ENCODE measurements at regions not wholly inside any gene's neighbourhood (a gene's known extent, or its start where the extent isn't known, plus 50 kb on each side); places are given as distances from the start of the nearest gene placed in this dataset.

DNA sequence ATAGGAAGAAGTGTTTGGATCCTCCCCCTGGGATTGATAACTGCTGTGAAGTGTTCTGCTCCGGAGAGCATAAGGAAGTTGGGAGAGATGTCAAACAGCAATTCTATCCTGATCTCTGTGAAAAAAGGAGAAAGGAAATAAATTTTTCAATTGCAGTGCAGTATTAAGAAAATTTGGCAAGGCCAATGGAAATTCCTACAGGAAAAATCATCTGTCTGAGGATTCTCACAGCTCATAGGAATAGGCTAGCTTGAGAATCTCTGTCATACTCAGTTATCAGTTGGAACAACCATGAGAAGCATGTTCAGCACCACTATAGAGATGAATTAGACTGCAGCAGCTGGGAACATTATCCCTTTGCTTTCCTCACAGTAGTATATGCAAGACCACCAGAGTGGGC, 1238.9 kb upstream of the MIR17HG start:
- TF ChIP-seq EZH2phosphoT487 (IDR thresholded peaks at IDR 0.05; ENCODE audit: borderline replicate concordance, low read length) (no peak), EZH2 (IDR thresholded peaks at IDR 0.05; ENCODE audit: low read length, unreplicated experiment) (no peak)
- TF ChIP-seq, protein P1, sequence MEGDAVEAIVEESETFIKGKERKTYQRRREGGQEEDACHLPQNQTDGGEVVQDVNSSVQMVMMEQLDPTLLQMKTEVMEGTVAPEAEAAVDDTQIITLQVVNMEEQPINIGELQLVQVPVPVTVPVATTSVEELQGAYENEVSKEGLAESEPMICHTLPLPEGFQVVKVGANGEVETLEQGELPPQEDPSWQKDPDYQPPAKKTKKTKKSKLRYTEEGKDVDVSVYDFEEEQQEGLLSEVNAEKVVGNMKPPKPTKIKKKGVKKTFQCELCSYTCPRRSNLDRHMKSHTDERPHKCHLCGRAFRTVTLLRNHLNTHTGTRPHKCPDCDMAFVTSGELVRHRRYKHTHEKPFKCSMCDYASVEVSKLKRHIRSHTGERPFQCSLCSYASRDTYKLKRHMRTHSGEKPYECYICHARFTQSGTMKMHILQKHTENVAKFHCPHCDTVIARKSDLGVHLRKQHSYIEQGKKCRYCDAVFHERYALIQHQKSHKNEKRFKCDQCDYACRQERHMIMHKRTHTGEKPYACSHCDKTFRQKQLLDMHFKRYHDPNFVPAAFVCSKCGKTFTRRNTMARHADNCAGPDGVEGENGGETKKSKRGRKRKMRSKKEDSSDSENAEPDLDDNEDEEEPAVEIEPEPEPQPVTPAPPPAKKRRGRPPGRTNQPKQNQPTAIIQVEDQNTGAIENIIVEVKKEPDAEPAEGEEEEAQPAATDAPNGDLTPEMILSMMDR (conservative IDR thresholded peaks at IDR 0.05; ENCODE audit: low read depth, low read length): no peak
